T-helper 2 cell (primary cell): ENCODE measurements at regions not wholly inside any gene's neighbourhood (a gene's known extent, or its start where the extent isn't known, plus 50 kb on each side); places are given as distances from the start of the nearest gene placed in this dataset.

Experiments
- DNase-seq, 5 experiments: peaks; one replicate each; pipeline versions ENCODE4 v3.0.0 to v3.0.0-alpha.2; 2012 to 2022

DNA sequence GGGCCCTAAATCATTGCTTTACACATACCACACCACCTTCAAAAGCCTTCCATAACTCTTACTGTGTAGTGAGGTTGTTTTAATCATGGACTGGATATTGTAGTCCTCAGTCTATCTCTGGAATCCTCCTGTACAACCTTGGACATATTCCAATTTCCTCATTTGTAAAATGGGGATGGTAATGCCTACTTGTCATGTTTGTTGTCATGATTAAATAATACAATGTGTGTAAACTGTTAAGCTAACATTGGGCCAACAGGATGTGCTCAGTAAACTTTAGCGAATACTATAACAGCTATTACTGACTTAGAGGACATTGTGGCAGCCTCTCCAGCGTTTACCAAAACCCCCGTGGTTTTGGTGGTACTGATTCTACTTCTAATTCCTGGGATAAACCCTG, 74.7 kb upstream of the PTPRM start:
- DNase-seq = no peak

DNA sequence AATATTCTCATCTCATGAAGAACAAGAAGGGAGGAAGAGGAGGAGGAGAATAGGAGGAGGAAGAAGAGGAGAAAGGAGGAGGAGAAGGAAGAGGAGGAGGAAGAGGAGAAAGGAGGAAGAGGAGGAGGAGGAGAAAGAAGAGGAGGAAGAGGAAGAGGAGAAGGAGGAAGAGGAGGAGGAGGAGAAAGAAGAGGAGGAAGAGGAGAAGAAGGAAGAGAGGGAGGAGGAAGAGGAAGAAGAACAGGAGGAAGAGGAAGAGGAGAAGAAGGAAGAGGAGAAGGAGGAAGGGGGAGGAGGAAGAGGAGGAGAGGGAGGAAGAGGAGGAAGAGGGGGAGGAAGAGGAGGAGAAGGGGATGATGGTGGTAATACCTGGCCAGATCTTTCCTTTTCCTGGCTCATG, 70.0 kb upstream of the PTPRM start:
- no peak for DNase-seq

DNA sequence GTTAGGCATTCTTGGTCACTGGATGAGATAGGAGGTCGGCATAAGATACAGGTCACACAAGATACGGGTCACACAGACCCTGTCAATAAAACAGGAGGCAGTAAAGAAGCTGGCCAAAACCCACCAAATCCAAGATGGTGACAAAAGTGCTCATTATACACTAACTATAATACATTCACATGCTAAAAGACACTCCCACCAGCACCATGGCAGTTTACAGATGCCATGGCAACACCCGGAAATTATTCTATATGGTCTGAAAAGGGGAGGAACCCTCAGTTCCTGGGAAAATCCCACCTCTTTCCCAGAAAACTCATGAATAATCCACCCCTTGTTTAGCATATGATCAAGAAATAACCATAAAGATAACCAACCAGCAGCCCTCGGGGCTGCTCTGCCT, 56.0 kb upstream of the PTPRM start:
- no peak for DNase-seq

DNA sequence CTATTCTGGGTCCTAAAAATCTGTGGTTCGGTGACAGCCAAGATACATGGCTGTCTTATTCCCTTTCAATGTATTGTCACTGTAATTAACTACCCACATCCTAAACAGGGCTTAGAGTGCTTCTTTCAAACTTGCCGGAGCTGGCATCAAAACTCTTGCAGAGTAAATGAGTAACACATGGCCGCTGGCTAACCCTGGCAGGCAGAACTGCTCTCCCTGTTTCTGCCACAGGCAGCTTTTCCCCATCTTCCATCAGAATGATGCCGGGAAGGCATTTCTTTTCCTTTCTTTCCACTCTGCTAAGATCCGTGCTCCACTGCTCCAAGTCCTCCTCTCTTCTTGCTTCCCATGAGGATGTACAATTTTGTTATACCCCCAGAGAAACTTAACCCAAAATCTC, 54.8 kb upstream of the PTPRM start:
- no peak for DNase-seq

DNA sequence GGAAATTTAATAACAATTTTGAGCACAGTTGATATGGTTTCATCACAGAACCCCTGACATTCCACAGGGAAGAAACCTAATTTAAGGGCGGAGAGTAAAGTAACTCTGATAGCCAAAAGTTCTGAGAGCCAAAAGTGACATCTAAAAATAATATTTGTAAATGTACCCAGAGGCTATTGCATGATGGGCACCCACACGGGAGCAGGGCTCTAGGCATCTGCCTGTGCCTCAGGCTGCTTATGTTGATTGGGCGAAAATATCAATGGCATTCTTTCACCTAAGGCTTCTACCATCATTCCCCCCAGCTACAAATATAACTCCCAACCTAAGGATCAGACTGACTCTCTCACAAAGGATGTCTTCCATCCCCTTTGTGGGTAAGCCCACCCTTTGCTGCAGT, 54.1 kb upstream of the PTPRM start:
- DNase-seq = no peak

DNA sequence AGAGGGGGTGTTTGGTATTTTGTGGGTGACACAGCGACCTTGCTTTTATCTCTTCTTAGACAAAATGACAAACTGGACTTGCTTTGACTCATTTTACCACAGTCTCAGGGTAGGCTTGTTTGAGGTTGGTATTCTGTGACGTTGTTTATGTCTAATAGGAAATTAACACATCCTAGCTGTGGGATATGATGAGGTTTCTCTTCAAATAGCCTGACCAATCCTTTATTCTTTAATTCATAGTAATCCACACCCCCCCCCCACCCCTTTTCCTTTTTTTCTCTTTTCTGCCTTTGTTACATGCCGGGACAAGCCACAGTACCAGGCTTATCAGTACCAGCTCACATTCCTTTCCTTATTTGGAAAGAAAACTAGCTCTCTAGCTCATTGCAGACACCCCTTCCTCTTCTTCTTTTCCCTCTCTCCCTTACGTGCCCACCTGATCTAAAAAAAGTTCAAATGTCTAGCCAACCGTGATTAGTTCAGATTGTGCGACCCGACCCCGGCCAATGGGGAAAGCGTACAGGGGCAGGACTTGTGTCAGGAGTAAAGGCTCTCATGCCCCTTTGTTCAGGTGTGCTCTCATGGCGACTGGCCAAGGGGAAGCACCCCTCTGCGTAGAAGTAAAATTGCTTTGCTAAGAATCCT, 52.2 kb upstream of the PTPRM start:
- DNase-seq = no peak

DNA sequence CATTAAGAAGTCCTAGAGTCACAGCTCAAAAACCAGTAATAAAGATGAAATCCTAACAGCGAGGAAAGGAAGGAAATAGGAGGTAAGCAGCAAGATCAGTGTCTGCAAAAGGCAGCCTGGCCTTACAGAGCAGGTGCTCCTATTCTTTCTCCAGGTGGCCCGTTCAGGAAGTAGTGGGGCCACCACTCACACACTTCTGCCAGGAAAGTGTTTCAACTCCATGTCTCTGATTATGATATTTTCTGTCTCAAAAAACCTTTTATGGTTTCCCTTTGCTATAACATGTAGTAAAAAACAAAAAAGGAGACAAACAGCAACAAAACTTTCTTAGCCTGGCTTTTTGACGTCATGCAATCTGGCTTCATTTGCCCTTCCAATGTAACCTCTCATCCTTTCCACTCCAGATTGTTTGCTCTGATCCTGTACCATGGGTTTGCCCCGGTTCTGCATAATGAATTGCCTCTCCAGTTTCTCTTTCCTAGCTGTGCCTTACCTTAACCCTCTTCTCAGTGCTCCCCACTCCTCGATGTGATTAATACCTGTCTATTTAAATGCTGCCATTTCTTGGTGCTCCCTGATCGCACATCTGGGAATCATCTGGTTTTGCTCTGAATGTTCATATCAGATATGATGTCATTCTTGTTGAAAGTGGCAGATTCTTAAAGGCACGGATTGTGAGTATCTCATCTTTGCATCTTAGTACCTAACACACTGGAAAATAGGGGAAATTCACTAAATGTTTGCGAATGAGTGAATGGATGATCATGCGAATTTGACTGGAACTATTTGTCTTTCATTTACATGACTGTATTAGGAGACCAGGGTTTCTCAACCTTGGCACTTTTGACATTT, 50.6 kb upstream of the PTPRM start:
- no peak for DNase-seq
